ENCODE measurements at regions not wholly inside any gene's neighbourhood (a gene's known extent, or its start where the extent isn't known, plus 50 kb on each side); places are given as distances from the start of the nearest gene placed in this dataset.

- in situ Hi-C loops (cut with MboI; ENCODE audit: low pct_unique_long_range_greater_than_20kb, low sequenced_read_pairs, unreplicated experiment): no loop called here
- DNase-seq (ENCODE audit: low spot score): no peak
- TF ChIP-seq CTCF (IDR thresholded peaks at IDR 0.05; ENCODE audit: extremely low read depth, insufficient read depth, missing control alignments): no peak
Observed at GRCh38 chr4:97457253-97457652, 686.0 kb downstream of the STPG2 start.

- in situ Hi-C loops (cut with MboI; ENCODE audit: low pct_unique_long_range_greater_than_20kb, low sequenced_read_pairs, unreplicated experiment): no loop called here
- DNase-seq (ENCODE audit: low spot score): no peak
- TF ChIP-seq CTCF (IDR thresholded peaks at IDR 0.05; ENCODE audit: extremely low read depth, insufficient read depth, missing control alignments): no peak
Observed at GRCh38 chr4:97468272-97468671, 675.0 kb downstream of the STPG2 start.

GRCh38 chr4:97475621-97476020, 667.7 kb downstream of the STPG2 start:
- TF ChIP-seq CTCF (IDR thresholded peaks at IDR 0.05; ENCODE audit: extremely low read depth, insufficient read depth, missing control alignments): no peak
- DNase-seq (ENCODE audit: low spot score): no peak
- in situ Hi-C loops (cut with MboI; ENCODE audit: low pct_unique_long_range_greater_than_20kb, low sequenced_read_pairs, unreplicated experiment): no loop called here

- no peak for TF ChIP-seq CTCF (IDR thresholded peaks at IDR 0.05; ENCODE audit: extremely low read depth, insufficient read depth, missing control alignments)
- in situ Hi-C loops (cut with MboI; ENCODE audit: low pct_unique_long_range_greater_than_20kb, low sequenced_read_pairs, unreplicated experiment): no loop called here
- DNase-seq (ENCODE audit: low spot score): no peak
Observed at GRCh38 chr4:97477974-97478373, 665.3 kb downstream of the STPG2 start.

GRCh38 chr4:97479388-97479787, 663.9 kb downstream of the STPG2 start:
- in situ Hi-C loops (cut with MboI; ENCODE audit: low pct_unique_long_range_greater_than_20kb, low sequenced_read_pairs, unreplicated experiment): no loop called here
- no peak for TF ChIP-seq CTCF (IDR thresholded peaks at IDR 0.05; ENCODE audit: extremely low read depth, insufficient read depth, missing control alignments)
- DNase-seq (ENCODE audit: low spot score): no peak

- in situ Hi-C loops (cut with MboI; ENCODE audit: low pct_unique_long_range_greater_than_20kb, low sequenced_read_pairs, unreplicated experiment): no loop called here
Observed at GRCh38 chr4:97491856-97492255, 651.4 kb downstream of the STPG2 start.

More at GRCh38 chr4:97491856-97492255, 651.4 kb downstream of the STPG2 start:
- no peak for TF ChIP-seq CTCF (IDR thresholded peaks at IDR 0.05; ENCODE audit: extremely low read depth, insufficient read depth, missing control alignments)
- DNase-seq (ENCODE audit: low spot score): no peak
